ENCODE measurements at regions not wholly inside any gene's neighbourhood (a gene's known extent, or its start where the extent isn't known, plus 50 kb on each side); places are given as distances from the start of the nearest gene placed in this dataset.

- no peak overlapping the region for H3K56ac ChIP-seq (ENCODE audit: low read length)
- H3K79me1 ChIP-seq (ENCODE audit: low read length), result no peaks in the 10 kb centered on the region
- no peak overlapping the region for H3K18ac ChIP-seq (ENCODE audit: low read length)
- H4K5ac ChIP-seq (ENCODE audit: low read length), result no peak overlapping the region
- H3K27me3 ChIP-seq (ENCODE audit: insufficient read depth, low read length, poor library complexity), result no peaks in the 10 kb centered on the region
- H3K27ac ChIP-seq (ENCODE audit: low read depth, low read length), result no peak overlapping the region
- H2BK5ac ChIP-seq (ENCODE audit: low read length), result no peak overlapping the region
- H3K4me3 ChIP-seq (ENCODE audit: low read length), result no peak overlapping the region
- H3K23ac ChIP-seq (ENCODE audit: low read length), result no peak overlapping the region
- H3K4ac ChIP-seq (ENCODE audit: low read depth, low read length), result no peak overlapping the region
- no peaks in the 10 kb centered on the region for H3K79me2 ChIP-seq (ENCODE audit: control insufficient read depth, insufficient read depth, low read length)
- no peak for DNase-seq
- no peaks in the 10 kb centered on the region for H3K36me3 ChIP-seq (ENCODE audit: control insufficient read depth, insufficient read depth, low read length)
- WGBS (ENCODE audit: extremely low coverage, insufficient coverage, low lambda C conversion rate), result no CpG with 5 or more reads among the region's 1 CpG
- H3K4me2 ChIP-seq (ENCODE audit: low read length), result no peak overlapping the region
- H2BK120ac ChIP-seq (ENCODE audit: low read depth, low read length), result no peak overlapping the region
- H4K8ac ChIP-seq (ENCODE audit: low read depth, low read length), result no peak overlapping the region
- no peaks in the 10 kb centered on the region for H3K4me1 ChIP-seq (ENCODE audit: control insufficient read depth, low read depth, low read length)
- H3K9ac ChIP-seq (ENCODE audit: low read length), result no peak overlapping the region
- no peak overlapping the region for H2BK15ac ChIP-seq (replicated peaks; ENCODE audit: low read depth)
- no peak overlapping the region for H2AK5ac ChIP-seq (ENCODE audit: low read length)
Observed at GRCh38 chr18:66159451-66159850, 408.6 kb downstream of the CDH7 start.

DNA sequence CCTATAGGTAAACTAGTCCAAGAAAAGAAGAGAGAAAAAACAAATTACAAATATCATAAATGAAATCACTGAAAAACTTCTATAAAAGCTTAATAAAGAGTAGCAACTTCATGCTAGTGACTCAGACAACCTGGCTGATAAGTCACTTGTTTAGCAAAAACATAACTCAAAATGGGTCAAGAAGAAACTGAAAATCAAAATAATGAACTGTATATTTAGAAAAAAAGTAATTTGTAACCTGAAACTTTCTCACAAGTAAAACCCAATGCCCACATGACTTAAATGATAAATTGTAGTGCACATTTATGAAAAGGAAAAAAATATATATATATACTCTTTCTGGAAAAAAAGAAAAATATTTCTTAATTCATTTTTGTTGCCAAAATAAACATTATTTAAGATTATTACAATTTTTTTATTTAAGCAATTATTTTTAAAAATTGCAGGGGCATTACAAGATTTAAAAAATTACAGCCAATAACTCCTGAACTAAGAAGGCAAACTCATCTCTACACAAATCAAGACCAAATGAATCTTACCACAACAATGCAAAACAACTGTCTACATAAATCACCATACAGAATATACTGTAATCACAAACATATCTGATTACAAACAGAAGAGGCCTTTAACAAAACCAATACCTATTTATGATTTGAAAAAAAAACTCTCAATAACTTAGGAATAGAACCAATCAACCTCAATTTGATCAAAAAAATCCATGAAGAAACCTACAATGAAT lies 406.3 kb downstream of the CDH7 start:
- H2AK5ac ChIP-seq (ENCODE audit: low read length), result no peak overlapping the region
- H4K5ac ChIP-seq (ENCODE audit: low read length), result no peak overlapping the region
- no peak overlapping the region for H3K4ac ChIP-seq (ENCODE audit: low read depth, low read length)
- H3K4me2 ChIP-seq (ENCODE audit: low read length), result no peak overlapping the region
- no peaks in the 10 kb centered on the region for H3K4me1 ChIP-seq (ENCODE audit: control insufficient read depth, low read depth, low read length)
- H3K4me3 ChIP-seq (ENCODE audit: low read length), result no peak overlapping the region
- H3K79me1 ChIP-seq (ENCODE audit: low read length), result no peaks in the 10 kb centered on the region
- no peak overlapping the region for H2BK5ac ChIP-seq (ENCODE audit: low read length)
- no peak overlapping the region for H3K9ac ChIP-seq (ENCODE audit: low read length)
- no peak overlapping the region for H3K56ac ChIP-seq (ENCODE audit: low read length)
- no peak for DNase-seq
- H3K36me3 ChIP-seq (ENCODE audit: control insufficient read depth, insufficient read depth, low read length), result no peaks in the 10 kb centered on the region
- no peaks in the 10 kb centered on the region for H3K27me3 ChIP-seq (ENCODE audit: insufficient read depth, low read length, poor library complexity)
- no peak overlapping the region for H2BK120ac ChIP-seq (ENCODE audit: low read depth, low read length)
- H3K27ac ChIP-seq (ENCODE audit: low read depth, low read length), result no peak overlapping the region
- no peak overlapping the region for H2BK15ac ChIP-seq (replicated peaks; ENCODE audit: low read depth)
- no peak overlapping the region for H3K23ac ChIP-seq (ENCODE audit: low read length)
- no peaks in the 10 kb centered on the region for H3K79me2 ChIP-seq (ENCODE audit: control insufficient read depth, insufficient read depth, low read length)
- no peak overlapping the region for H4K8ac ChIP-seq (ENCODE audit: low read depth, low read length)
- no peak overlapping the region for H3K18ac ChIP-seq (ENCODE audit: low read length)

GRCh38 chr18:66150650-66151049 lies 399.8 kb downstream of the CDH7 start:
- H3K4me2 ChIP-seq (ENCODE audit: low read length), result no peak overlapping the region
- no peak overlapping the region for H3K4me3 ChIP-seq (ENCODE audit: low read length)
- no peak overlapping the region for H3K18ac ChIP-seq (ENCODE audit: low read length)
- H4K8ac ChIP-seq (ENCODE audit: low read depth, low read length), result no peak overlapping the region
- no CpG with 5 or more reads among the region's 1 CpG for WGBS (ENCODE audit: extremely low coverage, insufficient coverage, low lambda C conversion rate)
- H3K79me2 ChIP-seq (ENCODE audit: control insufficient read depth, insufficient read depth, low read length), result no peaks in the 10 kb centered on the region
- no peaks in the 10 kb centered on the region for H3K79me1 ChIP-seq (ENCODE audit: low read length)
- H3K27me3 ChIP-seq (ENCODE audit: insufficient read depth, low read length, poor library complexity), result no peaks in the 10 kb centered on the region
- H2BK15ac ChIP-seq (replicated peaks; ENCODE audit: low read depth), result no peak overlapping the region
- no peak overlapping the region for H4K5ac ChIP-seq (ENCODE audit: low read length)
- no peaks in the 10 kb centered on the region for H3K36me3 ChIP-seq (ENCODE audit: control insufficient read depth, insufficient read depth, low read length)
- no peak for DNase-seq
- H3K27ac ChIP-seq (ENCODE audit: low read depth, low read length), result no peak overlapping the region
- H2BK5ac ChIP-seq (ENCODE audit: low read length), result no peak overlapping the region
- H3K23ac ChIP-seq (ENCODE audit: low read length), result no peak overlapping the region
- no peak overlapping the region for H2AK5ac ChIP-seq (ENCODE audit: low read length)
- no peak overlapping the region for H3K9ac ChIP-seq (ENCODE audit: low read length)
- H2BK120ac ChIP-seq (ENCODE audit: low read depth, low read length), result no peak overlapping the region
- no peak overlapping the region for H3K56ac ChIP-seq (ENCODE audit: low read length)
- H3K4ac ChIP-seq (ENCODE audit: low read depth, low read length), result no peak overlapping the region
- H3K4me1 ChIP-seq (ENCODE audit: control insufficient read depth, low read depth, low read length), result no peaks in the 10 kb centered on the region

- DNase-seq, result no peak
- Histone ChIP-seq H3K36me3 (ENCODE audit: control insufficient read depth, insufficient read depth, low read length) (no peaks in the 10 kb centered on the region), H4K5ac (ENCODE audit: low read length) (no peak overlapping the region), H3K79me2 (ENCODE audit: control insufficient read depth, insufficient read depth, low read length) (no peaks in the 10 kb centered on the region), H3K4me1 (ENCODE audit: control insufficient read depth, low read depth, low read length) (no peaks in the 10 kb centered on the region), H2BK5ac (ENCODE audit: low read length) (no peak overlapping the region), H2AK5ac (ENCODE audit: low read length) (no peak overlapping the region), H3K23ac (ENCODE audit: low read length) (no peak overlapping the region), H3K18ac (ENCODE audit: low read length) (no peak overlapping the region), H3K9ac (ENCODE audit: low read length) (no peak overlapping the region), H3K27me3 (ENCODE audit: insufficient read depth, low read length, poor library complexity) (no peaks in the 10 kb centered on the region), H4K8ac (ENCODE audit: low read depth, low read length) (no peak overlapping the region), H3K4ac (ENCODE audit: low read depth, low read length) (no peak overlapping the region), H3K27ac (ENCODE audit: low read depth, low read length) (no peak overlapping the region), H3K79me1 (ENCODE audit: low read length) (no peaks in the 10 kb centered on the region), H3K4me3 (ENCODE audit: low read length) (no peak overlapping the region), H2BK120ac (ENCODE audit: low read depth, low read length) (no peak overlapping the region), H2BK15ac (replicated peaks; ENCODE audit: low read depth) (no peak overlapping the region), H3K56ac (ENCODE audit: low read length) (no peak overlapping the region), H3K4me2 (ENCODE audit: low read length) (no peak overlapping the region)
- no CpG with 5 or more reads among the region's 2 CpGs for WGBS (ENCODE audit: extremely low coverage, insufficient coverage, low lambda C conversion rate)
Observed at GRCh38 chr18:66143029-66143428, 392.2 kb downstream of the CDH7 start.

DNA sequence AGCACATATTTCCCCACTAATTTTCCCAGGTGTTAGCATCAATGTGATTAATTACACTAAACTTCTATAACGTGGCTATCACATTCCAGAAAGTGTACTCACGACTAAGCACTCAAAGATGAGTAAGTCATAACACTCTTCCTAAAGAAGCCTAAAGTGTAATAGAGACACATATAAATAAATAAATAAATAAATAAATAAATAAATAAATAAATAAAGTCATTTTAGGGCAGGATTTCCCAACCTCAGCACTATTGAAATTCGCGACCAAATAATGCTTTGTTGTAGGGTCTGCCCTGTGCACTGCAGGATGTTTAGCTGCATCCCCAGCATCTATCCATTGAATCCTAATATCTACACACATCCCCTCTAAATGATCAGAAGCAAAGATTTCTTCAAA lies 390.9 kb downstream of the CDH7 start:
- Histone ChIP-seq H3K9ac (ENCODE audit: low read length) (no peak overlapping the region), H2AK5ac (ENCODE audit: low read length) (no peak overlapping the region), H2BK15ac (replicated peaks; ENCODE audit: low read depth) (no peak overlapping the region), H3K36me3 (ENCODE audit: control insufficient read depth, insufficient read depth, low read length) (no peaks in the 10 kb centered on the region), H4K5ac (ENCODE audit: low read length) (no peak overlapping the region), H3K4ac (ENCODE audit: low read depth, low read length) (no peak overlapping the region), H3K23ac (ENCODE audit: low read length) (no peak overlapping the region), H3K4me3 (ENCODE audit: low read length) (no peak overlapping the region), H4K8ac (ENCODE audit: low read depth, low read length) (no peak overlapping the region), H3K18ac (ENCODE audit: low read length) (no peak overlapping the region), H3K79me1 (ENCODE audit: low read length) (no peaks in the 10 kb centered on the region), H3K27me3 (ENCODE audit: insufficient read depth, low read length, poor library complexity) (no peaks in the 10 kb centered on the region), H3K56ac (ENCODE audit: low read length) (no peak overlapping the region), H3K4me1 (ENCODE audit: control insufficient read depth, low read depth, low read length) (no peaks in the 10 kb centered on the region), H3K79me2 (ENCODE audit: control insufficient read depth, insufficient read depth, low read length) (no peaks in the 10 kb centered on the region), H2BK120ac (ENCODE audit: low read depth, low read length) (no peak overlapping the region), H2BK5ac (ENCODE audit: low read length) (no peak overlapping the region), H3K4me2 (ENCODE audit: low read length) (no peak overlapping the region), H3K27ac (ENCODE audit: low read depth, low read length) (no peak overlapping the region)
- WGBS (ENCODE audit: extremely low coverage, insufficient coverage, low lambda C conversion rate), result no CpG with 5 or more reads among the region's 4 CpGs
- DNase-seq, result no peak

GRCh38 chr18:66138642-66139041 lies 387.8 kb downstream of the CDH7 start:
- no peak overlapping the region for H2BK120ac ChIP-seq (ENCODE audit: low read depth, low read length)
- no peak overlapping the region for H3K9ac ChIP-seq (ENCODE audit: low read length)
- H3K27me3 ChIP-seq (ENCODE audit: insufficient read depth, low read length, poor library complexity), result no peaks in the 10 kb centered on the region
- H3K4me1 ChIP-seq (ENCODE audit: control insufficient read depth, low read depth, low read length), result no peaks in the 10 kb centered on the region
- H3K18ac ChIP-seq (ENCODE audit: low read length), result no peak overlapping the region
- no peak overlapping the region for H2BK5ac ChIP-seq (ENCODE audit: low read length)
- H3K4me3 ChIP-seq (ENCODE audit: low read length), result no peak overlapping the region
- DNase-seq, result no peak
- H3K56ac ChIP-seq (ENCODE audit: low read length), result no peak overlapping the region
- no peak overlapping the region for H3K23ac ChIP-seq (ENCODE audit: low read length)
- no peak overlapping the region for H2BK15ac ChIP-seq (replicated peaks; ENCODE audit: low read depth)
- H4K5ac ChIP-seq (ENCODE audit: low read length), result no peak overlapping the region
- no peaks in the 10 kb centered on the region for H3K36me3 ChIP-seq (ENCODE audit: control insufficient read depth, insufficient read depth, low read length)
- no peak overlapping the region for H2AK5ac ChIP-seq (ENCODE audit: low read length)
- no peaks in the 10 kb centered on the region for H3K79me1 ChIP-seq (ENCODE audit: low read length)
- no CpG with 5 or more reads among the region's 5 CpGs for WGBS (ENCODE audit: extremely low coverage, insufficient coverage, low lambda C conversion rate)
- no peak overlapping the region for H3K27ac ChIP-seq (ENCODE audit: low read depth, low read length)
- H3K4ac ChIP-seq (ENCODE audit: low read depth, low read length), result no peak overlapping the region
- no peak overlapping the region for H3K4me2 ChIP-seq (ENCODE audit: low read length)
- no peaks in the 10 kb centered on the region for H3K79me2 ChIP-seq (ENCODE audit: control insufficient read depth, insufficient read depth, low read length)
- H4K8ac ChIP-seq (ENCODE audit: low read depth, low read length), result no peak overlapping the region

Measured in mesendoderm (in vitro differentiated cells).